Heart left ventricle (tissue), 16 donors: ENCODE measurements at regions not wholly inside any gene's neighbourhood (a gene's known extent, or its start where the extent isn't known, plus 50 kb on each side); places are given as distances from the start of the nearest gene placed in this dataset.

Source experiments
- ATAC-seq, 4 donors: fragments of 200-7000 bp; cut with Tn5 transposase; one replicate each; pipeline ENCODE4 v1.9.1; 2020 to 2022; ENCODE audit warnings: moderate library complexity in 4 of 4, mild to moderate bottlenecking in 3 of 4, moderate number of reproducible peaks in 1 of 4
- DNase-seq, 5 donors: peaks; one replicate each; pipeline ENCODE4 v3.0.0-alpha.2; 2020
- H3K27ac ChIP-seq, 12 donors: fragments of 200-600 bp; sonication (generic) in 4 of 12; one replicate each; pipeline versions ENCODE4 v1.5.0 to v1.8.0; 2016 to 2022; ENCODE audit warnings: mild to moderate bottlenecking in 2 of 12
- H3K27me3 ChIP-seq, 9 donors: fragments of 200-600 bp; sonication (generic) in 2 of 9; one replicate each; pipeline versions ENCODE4 v1.5.1 to v1.8.0; 2016 to 2022; ENCODE audit warnings: mild to moderate bottlenecking in 3 of 9
- H3K36me3 ChIP-seq, 9 donors: fragments of 200-600 bp; sonication (generic) in 2 of 9; one replicate each; pipeline versions ENCODE4 v1.5.0 to v1.8.0; 2018 to 2022; ENCODE audit warnings: mild to moderate bottlenecking in 2 of 9
- H3K4me1 ChIP-seq, 12 donors: fragments of 200-600 bp; sonication (generic) in 4 of 12; one replicate each; pipeline versions ENCODE4 v1.5.0 to v1.8.0; 2016 to 2022; ENCODE audit warnings: mild to moderate bottlenecking in 3 of 12
- H3K4me3 ChIP-seq, 12 donors: fragments of 200-600 bp; sonication (generic) in 4 of 12; one replicate each; pipeline versions ENCODE4 v1.5.0 to v1.8.0; 2017 to 2022; ENCODE audit warnings: mild to moderate bottlenecking in 9 of 12, moderate library complexity in 4 of 12
- H3K9me3 ChIP-seq, 12 donors: fragments of 200-600 bp; sonication (generic) in 4 of 12; one replicate each; pipeline versions ENCODE4 v1.5.0 to v1.8.0; 2016 to 2022; ENCODE audit warnings: mild to moderate bottlenecking in 1 of 12
- POLR2A ChIP-seq, 2 donors: fragments of 450-650 bp; IDR thresholded peaks; one replicate each; pipeline ENCODE4 v1.6.1; 2017; ENCODE audit warnings: antibody characterized with exemption in 2 of 2, mild to moderate bottlenecking in 2 of 2, moderate library complexity in 2 of 2
- WGBS, 4 donors: extraction: QIAGEN DNeasy Blood & Tissue Kit in 2 of 4; methylation state at CpG; one replicate each; pipeline versions ENCODE4 v1.1.5 to v1.1.7; 2013 to 2018; 5-methylcytosine and 5-hydroxymethylcytosine counted together
- intact Hi-C, 10 donors: fragments of 100-400 bp; cut with DNase I; formaldehyde crosslinking; loops; one replicate each; pipeline versions ENCODE4 v1.11.1 to v1.14.2; 2022
- TF ChIP-seq, protein P1 (sequence below), 12 donors: fragments of 200-600 bp; sonication (generic) in 4 of 12; IDR thresholded peaks; one replicate each; pipeline versions ENCODE4 v1.5.0 to v1.8.0; 2018 to 2022; ENCODE audit warnings: antibody characterized with exemption in 12 of 12, mild to moderate bottlenecking in 5 of 12
- donor health status: ischemic (EF 13 %, LVEDD 7.1; RV severe dilation, severe dysfunction).
- donor health status: healthy with polysubstance abuse.
- donor health status: DM: no; HTN: yes; CAD: no.
- donor health status: DM: no; HTN: no; CAD: no.
- donor health status: ischemic (EF 25% LVEDD 6.9; RV normal size, moderate dysfunction).
- donor health status: ischemic (EF 25% LVEDD 5.7; RV mildly dilated, moderate dysfunction).
- donor health status: healthy.
- donor health status: DM: yes; HTN: yes; CAD: no.
- donor health status: ischemic (EF 35%, LVEDD 5.7; RV mildly dilated, moderate dysfunction).
- donor health status: nonischemic (EF 11% LVEDD 7.7; RV severe dilation, severe dysfunction).
- donor health status: DM: yes; HTN: yes; CAD: no.
- donor health status: PGD.
- donor health status: ischemic (EF 29% LVEDD 5.4; RV normal size, mild dysfunction).
- donor health status: nonischemic (EF 23%, LVEDD 6.1; RV moderate dilation, normal function).

DNA sequence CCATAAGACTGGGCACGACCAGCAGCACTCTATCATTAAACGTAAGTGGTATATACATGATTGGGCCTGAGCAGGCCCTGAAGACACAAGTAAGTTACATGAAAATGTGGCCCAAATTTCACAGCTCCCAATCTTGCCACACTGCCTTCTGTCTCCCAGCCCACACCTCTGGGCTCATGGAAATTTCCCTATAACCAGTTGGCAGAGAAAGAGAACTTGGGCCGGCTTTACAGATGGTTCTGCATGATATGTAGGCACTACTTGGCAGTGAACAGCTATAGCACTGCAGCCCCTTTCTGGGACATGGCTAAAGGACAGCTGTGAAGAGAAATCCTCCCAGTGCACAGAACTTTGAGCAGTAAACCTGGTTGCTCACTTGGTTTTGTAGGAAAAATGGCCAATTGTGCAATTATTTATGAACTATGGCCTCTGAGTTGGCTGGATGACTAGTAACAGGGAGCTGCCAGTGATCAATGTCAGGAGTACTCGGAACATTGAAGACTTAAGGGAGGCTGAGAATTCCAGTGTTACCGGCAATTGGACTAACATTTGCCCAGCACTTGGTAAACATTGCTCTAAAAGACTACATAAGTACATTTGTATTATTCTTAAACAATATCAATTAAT is 1006.6 kb upstream of the LRRN3 start:
- H3K4me3 ChIP-seq: no peak overlapping the region
- no peaks in the 10 kb centered on the region for H3K27me3 ChIP-seq
- peaks cover 0 to 5% (median 0%) of the 10 kb centered on the region in 12 donors for H3K9me3 ChIP-seq
- no peaks in the 10 kb centered on the region for H3K4me1 ChIP-seq
- DNase-seq (no peak), ATAC-seq (no peak)
- H3K36me3 ChIP-seq: no peaks in the 10 kb centered on the region
- 72 to 81% (median 77%) methylated on average over 5 of the region's 5 CpGs for WGBS, 4 donors
- TF ChIP-seq POLR2A (IDR thresholded peaks at IDR 0.05): no peak
- TF ChIP-seq, protein P1, sequence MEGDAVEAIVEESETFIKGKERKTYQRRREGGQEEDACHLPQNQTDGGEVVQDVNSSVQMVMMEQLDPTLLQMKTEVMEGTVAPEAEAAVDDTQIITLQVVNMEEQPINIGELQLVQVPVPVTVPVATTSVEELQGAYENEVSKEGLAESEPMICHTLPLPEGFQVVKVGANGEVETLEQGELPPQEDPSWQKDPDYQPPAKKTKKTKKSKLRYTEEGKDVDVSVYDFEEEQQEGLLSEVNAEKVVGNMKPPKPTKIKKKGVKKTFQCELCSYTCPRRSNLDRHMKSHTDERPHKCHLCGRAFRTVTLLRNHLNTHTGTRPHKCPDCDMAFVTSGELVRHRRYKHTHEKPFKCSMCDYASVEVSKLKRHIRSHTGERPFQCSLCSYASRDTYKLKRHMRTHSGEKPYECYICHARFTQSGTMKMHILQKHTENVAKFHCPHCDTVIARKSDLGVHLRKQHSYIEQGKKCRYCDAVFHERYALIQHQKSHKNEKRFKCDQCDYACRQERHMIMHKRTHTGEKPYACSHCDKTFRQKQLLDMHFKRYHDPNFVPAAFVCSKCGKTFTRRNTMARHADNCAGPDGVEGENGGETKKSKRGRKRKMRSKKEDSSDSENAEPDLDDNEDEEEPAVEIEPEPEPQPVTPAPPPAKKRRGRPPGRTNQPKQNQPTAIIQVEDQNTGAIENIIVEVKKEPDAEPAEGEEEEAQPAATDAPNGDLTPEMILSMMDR (IDR thresholded peaks at IDR 0.05): no peak
- H3K27ac ChIP-seq: no peak overlapping the region
- intact Hi-C loops: no loop called here

DNA sequence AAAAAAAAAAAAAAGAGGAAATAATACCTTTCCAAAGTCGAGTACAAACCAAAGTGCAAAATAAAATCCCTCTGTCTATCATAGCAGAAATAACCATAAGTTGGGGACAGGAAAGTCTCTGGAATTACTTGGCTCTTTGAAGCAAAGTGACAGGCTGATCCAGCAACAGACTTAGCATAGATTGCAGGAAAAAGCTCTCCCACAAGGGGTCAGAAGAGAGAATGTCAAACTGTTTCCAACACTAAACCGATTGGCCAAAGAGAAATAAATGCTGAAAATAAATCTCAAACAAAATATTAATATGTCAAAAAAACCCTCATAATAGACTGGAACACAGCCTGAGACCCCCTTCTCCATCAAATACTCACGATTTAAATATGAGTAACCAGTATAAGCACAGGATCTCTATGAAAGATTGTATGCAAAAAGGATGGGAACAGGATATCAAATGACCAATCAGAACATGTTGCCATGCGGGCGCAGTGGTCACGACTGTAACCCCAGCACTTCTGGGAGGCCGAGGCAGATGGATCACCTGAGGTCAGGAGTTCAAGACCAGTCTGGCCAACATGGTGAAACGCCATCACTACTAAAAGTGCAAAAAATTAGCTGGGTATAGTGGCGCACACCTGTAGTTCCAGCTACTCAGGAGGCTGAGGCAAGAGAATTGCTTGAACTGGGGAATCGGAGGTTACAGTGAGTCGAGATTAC is 1000.7 kb upstream of the LRRN3 start:
- 83 to 89% (median 84%) methylated on average over 11 of the region's 11 CpGs for WGBS, 4 donors
- DNase-seq (no peak), ATAC-seq (no peak)
- intact Hi-C loops: loop anchor here in 1 of 10 donors (10.0 kb wide), 1 partner anchor 1015 kb away; no protein-coding TSS in a partner anchor
- H3K27me3 ChIP-seq: no peaks in the 10 kb centered on the region
- no peak overlapping the region for H3K27ac ChIP-seq
- H3K9me3 ChIP-seq: no peaks in the 10 kb centered on the region
- H3K4me1 ChIP-seq: no peaks in the 10 kb centered on the region
- no peaks in the 10 kb centered on the region for H3K36me3 ChIP-seq
- TF ChIP-seq, protein P1 (IDR thresholded peaks at IDR 0.05): peak in 6 of 12 donors; percentile 8 to 43 (median 24)
- TF ChIP-seq POLR2A (IDR thresholded peaks at IDR 0.05): no peak
- H3K4me3 ChIP-seq: no peak overlapping the region

DNA sequence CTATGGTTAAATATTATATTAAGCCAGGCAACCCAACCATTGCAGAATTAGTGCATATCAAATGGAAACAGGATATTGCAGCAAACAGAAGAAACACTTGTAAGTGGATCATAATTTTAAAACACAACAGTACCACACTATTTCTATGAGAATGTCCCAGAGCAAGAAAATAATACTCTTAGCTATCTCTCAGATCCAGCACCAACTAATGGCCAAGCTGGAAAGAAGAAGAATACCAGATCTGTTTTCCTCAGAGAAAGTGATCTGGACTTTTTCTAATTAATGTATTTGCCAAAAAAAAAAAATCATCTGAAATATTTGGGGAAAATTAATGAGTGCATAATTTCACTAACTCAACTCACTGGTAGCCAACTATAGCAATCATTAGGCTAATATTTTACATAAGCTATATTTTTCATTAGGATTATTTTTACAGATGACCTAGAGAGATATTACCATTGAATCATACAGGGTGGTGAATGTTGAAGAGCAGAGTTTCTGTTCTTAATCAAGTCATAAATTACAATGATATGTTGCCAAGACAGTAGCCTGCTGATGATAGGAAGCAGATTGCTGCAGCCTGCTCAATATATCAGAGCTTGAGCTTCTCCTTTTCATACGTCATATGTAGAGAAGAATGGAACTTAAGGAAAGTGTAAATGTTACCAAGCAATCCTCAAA is 995.4 kb upstream of the LRRN3 start:
- Histone ChIP-seq H3K4me3 (no peak overlapping the region), H3K36me3 (no peaks in the 10 kb centered on the region), H3K9me3 (peaks cover 0 to 26% (median 1%) of the 10 kb centered on the region in 12 donors), H3K4me1 (no peaks in the 10 kb centered on the region), H3K27me3 (no peaks in the 10 kb centered on the region), H3K27ac (no peak overlapping the region)
- WGBS, 4 donors: 41 to 45% (median 44%) methylated on average over 1 of the region's 1 CpG
- intact Hi-C loops: loop anchor here in 1 of 10 donors (10.0 kb wide), 1 partner anchor 1009 kb away; no protein-coding TSS in a partner anchor
- DNase-seq (no peak), ATAC-seq (no peak)
- TF ChIP-seq, protein P1 (IDR thresholded peaks at IDR 0.05): no peak
- TF ChIP-seq POLR2A (IDR thresholded peaks at IDR 0.05): no peak

DNA sequence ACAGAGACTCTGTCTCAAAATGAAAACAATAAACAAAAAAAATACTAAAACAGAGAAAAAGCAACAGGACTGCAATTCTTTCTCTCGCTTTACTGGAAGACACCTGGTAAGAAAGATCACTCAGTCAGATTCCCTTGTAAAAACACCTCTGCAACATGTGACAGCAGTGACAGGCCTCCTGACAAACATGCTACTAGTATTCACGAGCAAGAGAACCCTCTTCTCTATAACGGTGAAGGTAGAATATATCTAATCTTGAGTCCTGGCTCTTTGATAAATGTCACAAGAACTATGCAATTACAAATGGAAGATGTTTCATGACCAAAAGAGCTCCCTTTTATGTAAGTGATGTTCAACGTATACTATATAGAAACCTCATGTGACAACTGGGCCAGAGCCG is 986.7 kb upstream of the LRRN3 start:
- DNase-seq: no peak
- no peak overlapping the region for H3K27ac ChIP-seq
- intact Hi-C loops: no loop called here
- no peak for ATAC-seq
- no peaks in the 10 kb centered on the region for H3K36me3 ChIP-seq
- H3K9me3 ChIP-seq: peaks cover 0 to 12% (median 0%) of the 10 kb centered on the region in 12 donors
- no peaks in the 10 kb centered on the region for H3K4me1 ChIP-seq
- H3K4me3 ChIP-seq: no peak overlapping the region
- TF ChIP-seq, protein P1 (IDR thresholded peaks at IDR 0.05): no peak
- no peak for TF ChIP-seq POLR2A (IDR thresholded peaks at IDR 0.05)
- H3K27me3 ChIP-seq: no peaks in the 10 kb centered on the region
- WGBS, 4 donors: 66 to 75% (median 73%) methylated on average over 5 of the region's 5 CpGs
